ENCODE measurements at regions not wholly inside any gene's neighbourhood (a gene's known extent, or its start where the extent isn't known, plus 50 kb on each side); places are given as distances from the start of the nearest gene placed in this dataset.

DNA sequence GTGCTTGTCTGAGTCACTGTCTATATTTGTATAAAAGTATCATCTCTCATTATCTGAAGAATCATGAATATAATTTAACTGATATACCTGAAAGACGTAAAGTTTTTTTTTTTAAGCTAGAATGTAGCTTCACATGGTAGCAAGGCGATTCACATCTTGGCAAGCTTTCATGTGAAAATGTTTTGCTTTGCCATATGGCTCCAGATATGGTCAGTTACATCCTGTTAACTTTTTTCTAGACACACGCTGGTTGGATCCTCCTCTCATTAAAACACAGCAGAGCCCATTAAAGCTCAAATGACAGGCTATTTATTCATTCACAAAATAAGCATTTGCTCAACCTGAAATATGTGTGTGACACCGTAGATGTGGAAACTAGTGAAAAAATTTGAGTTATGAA is 412.8 kb downstream of the KIF2B start:
- H3K27me3 Mint-ChIP-seq (ENCODE audit: insufficient read depth, unreplicated experiment) = no peaks in the 10 kb centered on the region
- H3K9me3 Mint-ChIP-seq (ENCODE audit: unreplicated experiment) = no peaks in the 10 kb centered on the region
- TF ChIP-seq, protein P1, sequence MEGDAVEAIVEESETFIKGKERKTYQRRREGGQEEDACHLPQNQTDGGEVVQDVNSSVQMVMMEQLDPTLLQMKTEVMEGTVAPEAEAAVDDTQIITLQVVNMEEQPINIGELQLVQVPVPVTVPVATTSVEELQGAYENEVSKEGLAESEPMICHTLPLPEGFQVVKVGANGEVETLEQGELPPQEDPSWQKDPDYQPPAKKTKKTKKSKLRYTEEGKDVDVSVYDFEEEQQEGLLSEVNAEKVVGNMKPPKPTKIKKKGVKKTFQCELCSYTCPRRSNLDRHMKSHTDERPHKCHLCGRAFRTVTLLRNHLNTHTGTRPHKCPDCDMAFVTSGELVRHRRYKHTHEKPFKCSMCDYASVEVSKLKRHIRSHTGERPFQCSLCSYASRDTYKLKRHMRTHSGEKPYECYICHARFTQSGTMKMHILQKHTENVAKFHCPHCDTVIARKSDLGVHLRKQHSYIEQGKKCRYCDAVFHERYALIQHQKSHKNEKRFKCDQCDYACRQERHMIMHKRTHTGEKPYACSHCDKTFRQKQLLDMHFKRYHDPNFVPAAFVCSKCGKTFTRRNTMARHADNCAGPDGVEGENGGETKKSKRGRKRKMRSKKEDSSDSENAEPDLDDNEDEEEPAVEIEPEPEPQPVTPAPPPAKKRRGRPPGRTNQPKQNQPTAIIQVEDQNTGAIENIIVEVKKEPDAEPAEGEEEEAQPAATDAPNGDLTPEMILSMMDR (IDR thresholded peaks at IDR 0.05; ENCODE audit: insufficient read depth in 1 of 2, low read depth in 1 of 2, low read length in 1 of 2, severe bottlenecking in 1 of 2, unreplicated experiment in 1 of 2) = no peak
- BruUV-seq (replicated peaks) = no TSS peak
- no peak for DNase-seq
- H3K36me3 Mint-ChIP-seq (ENCODE audit: insufficient read depth, unreplicated experiment) = no peaks in the 10 kb centered on the region
- H3K4me1 ChIP-seq = no peaks in the 10 kb centered on the region
- no peak overlapping the region for H3K4me3 Mint-ChIP-seq (ENCODE audit: unreplicated experiment)
- H3K4me3 ChIP-seq (ENCODE audit: low read depth, low read length) = no peak overlapping the region
- no peaks in the 10 kb centered on the region for H3K27me3 ChIP-seq (replicated peaks; ENCODE audit: control insufficient read depth, insufficient read depth, low read length)
- no peaks in the 10 kb centered on the region for H3K36me3 ChIP-seq (ENCODE audit: control insufficient read depth, insufficient read depth, low read length)
- H3K27ac Mint-ChIP-seq (ENCODE audit: unreplicated experiment) = no peak overlapping the region
- CTCF ChIA-PET = no interaction called here
- intact Hi-C loops (cut with micrococcal nuclease; ENCODE audit: unreplicated experiment) = no loop called here
- no peaks in the 10 kb centered on the region; the same call in 1 of the 2 replicates for H3K9me3 ChIP-seq
- H3K4me1 Mint-ChIP-seq (ENCODE audit: low read depth, unreplicated experiment) = no peaks in the 10 kb centered on the region
- POLR2A ChIA-PET = no interaction called here

- CTCF ChIA-PET = no interaction called here
- Histone ChIP-seq H3K4me1 (no peaks in the 10 kb centered on the region), H3K4me3 (ENCODE audit: low read depth, low read length) (no peak overlapping the region), H3K36me3 (ENCODE audit: control insufficient read depth, insufficient read depth, low read length) (no peaks in the 10 kb centered on the region), H3K9me3 (peaks cover 5% of the 10 kb centered on the region; the same call in 1 of the 2 replicates), H3K27me3 (replicated peaks; ENCODE audit: control insufficient read depth, insufficient read depth, low read length) (no peaks in the 10 kb centered on the region)
- no peaks in the 10 kb centered on the region for H3K36me3 Mint-ChIP-seq (ENCODE audit: insufficient read depth, unreplicated experiment)
- intact Hi-C loops (cut with micrococcal nuclease; ENCODE audit: unreplicated experiment) = no loop called here
- no peak for DNase-seq
- BruUV-seq (replicated peaks) = no TSS peak
- POLR2A ChIA-PET = no interaction called here
- no peaks in the 10 kb centered on the region for H3K4me1 Mint-ChIP-seq (ENCODE audit: low read depth, unreplicated experiment)
- TF ChIP-seq, protein P1 (IDR thresholded peaks at IDR 0.05; ENCODE audit: insufficient read depth in 1 of 2, low read depth in 1 of 2, low read length in 1 of 2, severe bottlenecking in 1 of 2, unreplicated experiment in 1 of 2) = no peak
- H3K9me3 Mint-ChIP-seq (ENCODE audit: unreplicated experiment) = peaks cover 8% of the 10 kb centered on the region
- H3K4me3 Mint-ChIP-seq (ENCODE audit: unreplicated experiment) = no peak overlapping the region
- no peaks in the 10 kb centered on the region for H3K27me3 Mint-ChIP-seq (ENCODE audit: insufficient read depth, unreplicated experiment)
- H3K27ac Mint-ChIP-seq (ENCODE audit: unreplicated experiment) = no peak overlapping the region
These were observed 415.3 kb downstream of the KIF2B start for GRCh38 chr17:54237911-54238515.

- intact Hi-C loops (cut with micrococcal nuclease; ENCODE audit: unreplicated experiment) = no loop called here
- no peaks in the 10 kb centered on the region for H3K4me1 Mint-ChIP-seq (ENCODE audit: low read depth, unreplicated experiment)
These were observed 416.6 kb downstream of the KIF2B start for GRCh38 chr17:54239291-54239690.

More at GRCh38 chr17:54239291-54239690, 416.6 kb downstream of the KIF2B start:
- peaks cover 5% of the 10 kb centered on the region; the same call in 1 of the 2 replicates for H3K9me3 ChIP-seq
- H3K27ac Mint-ChIP-seq (ENCODE audit: unreplicated experiment) = no peak overlapping the region
- no peaks in the 10 kb centered on the region for H3K36me3 ChIP-seq (ENCODE audit: control insufficient read depth, insufficient read depth, low read length)
- H3K36me3 Mint-ChIP-seq (ENCODE audit: insufficient read depth, unreplicated experiment) = no peaks in the 10 kb centered on the region
- H3K4me1 ChIP-seq = no peaks in the 10 kb centered on the region
- H3K4me3 ChIP-seq (ENCODE audit: low read depth, low read length) = no peak overlapping the region
- POLR2A ChIA-PET = no interaction called here
- CTCF ChIA-PET = no interaction called here
- no peak overlapping the region for H3K4me3 Mint-ChIP-seq (ENCODE audit: unreplicated experiment)
- BruUV-seq (replicated peaks) = no TSS peak
- no peak for DNase-seq
- no peaks in the 10 kb centered on the region for H3K27me3 ChIP-seq (replicated peaks; ENCODE audit: control insufficient read depth, insufficient read depth, low read length)
- H3K27me3 Mint-ChIP-seq (ENCODE audit: insufficient read depth, unreplicated experiment) = no peaks in the 10 kb centered on the region
- peaks cover 21% of the 10 kb centered on the region for H3K9me3 Mint-ChIP-seq (ENCODE audit: unreplicated experiment)
- TF ChIP-seq, protein P1 (IDR thresholded peaks at IDR 0.05; ENCODE audit: insufficient read depth in 1 of 2, low read depth in 1 of 2, low read length in 1 of 2, severe bottlenecking in 1 of 2, unreplicated experiment in 1 of 2) = no peak
